ENCODE measurements at regions not wholly inside any gene's neighbourhood (a gene's known extent, or its start where the extent isn't known, plus 50 kb on each side); places are given as distances from the start of the nearest gene placed in this dataset.

DNA sequence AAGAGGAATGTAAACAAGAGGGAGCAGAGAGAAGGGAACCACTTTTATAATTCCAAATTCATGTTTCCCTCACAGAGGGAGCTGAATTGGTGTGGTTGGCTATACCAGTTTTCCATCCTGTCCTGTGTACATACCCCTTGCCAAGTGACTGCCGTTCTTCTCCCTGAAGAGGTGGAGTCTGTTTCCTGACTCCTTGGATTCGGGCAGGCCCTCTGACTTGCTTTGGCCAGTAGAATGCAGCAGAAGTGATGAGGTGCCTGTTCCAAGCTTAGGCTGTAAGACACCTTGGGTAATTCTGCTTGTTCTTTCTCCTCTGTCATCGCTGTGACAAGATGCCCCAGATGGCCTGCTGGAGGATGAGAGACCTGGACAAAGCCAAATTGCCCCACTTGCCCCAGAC lies 124.7 kb downstream of the UCHL1 start:
- Histone ChIP-seq H2BK5ac (ENCODE audit: low read depth, low read length) (no peak overlapping the region), H4K91ac (replicated peaks; ENCODE audit: insufficient read length, low read length) (no peak overlapping the region), H3K4me3 (ENCODE audit: extremely low read depth in 1 of 4, insufficient read depth in 2 of 4, low read depth in 3 of 4, low read length in 4 of 4) (no peak overlapping the region), H2BK15ac (ENCODE audit: low read length) (no peak overlapping the region), H3K4me2 (ENCODE audit: insufficient read depth in 1 of 2, low read depth in 2 of 2, low read length in 2 of 2) (no peak overlapping the region), H3K27me3 (replicated peaks in 1 of 4; ENCODE audit: control insufficient read depth in 3 of 4, extremely low read depth in 1 of 4, insufficient read depth in 3 of 4, low read length in 3 of 4) (no peaks in the 10 kb centered on the region), H3K9me3 (ENCODE audit: insufficient read depth in 2 of 2, low read depth in 1 of 2, low read length in 1 of 2) (peaks cover 0 to 5% of the 10 kb centered on the region in 2 experiments; a peak in 1 of 4 replicates), H2AK5ac (ENCODE audit: low read depth, low read length) (no peak overlapping the region), H2BK120ac (replicated peaks; ENCODE audit: low read depth, low read length) (no peak overlapping the region), H3K36me3 (ENCODE audit: control insufficient read depth in 2 of 4, insufficient read depth in 4 of 4, low read length in 3 of 4) (no peaks in the 10 kb centered on the region; a peak in 1 of 8 replicates), H3K4ac (replicated peaks; ENCODE audit: insufficient read length, low read depth, low read length) (no peak overlapping the region), H2BK12ac (ENCODE audit: low read depth, low read length) (no peak overlapping the region), H3K23ac (ENCODE audit: insufficient read length) (no peak overlapping the region), H4K8ac (ENCODE audit: extremely low read depth, insufficient read depth, low read length) (no peak overlapping the region; the same call in 1 of the 2 replicates), H3K14ac (ENCODE audit: insufficient read length) (no peak overlapping the region), H3K23me2 (ENCODE audit: low read depth, low read length) (no peaks in the 10 kb centered on the region), H3K9ac (replicated peaks in 1 of 4; ENCODE audit: extremely low read depth in 1 of 4, low read depth in 3 of 4, low read length in 3 of 4) (no peak overlapping the region), H3K4me1 (replicated peaks in 1 of 4; ENCODE audit: control insufficient read depth in 3 of 4, insufficient read depth in 4 of 4, low read length in 3 of 4) (no peaks in the 10 kb centered on the region; a peak in 1 of 7 replicates), H3K27ac (ENCODE audit: low read depth, low read length) (no peak overlapping the region), H3K79me1 (ENCODE audit: low read depth, low read length) (no peaks in the 10 kb centered on the region), H3K56ac (replicated peaks; ENCODE audit: insufficient read length, low read depth, low read length) (no peak overlapping the region), H2AFZ (ENCODE audit: low read length) (no peak overlapping the region), H4K5ac (ENCODE audit: insufficient read length, low read depth, low read length) (no peak overlapping the region), H3K79me2 (ENCODE audit: control insufficient read depth in 1 of 2, insufficient read depth in 2 of 2, low read length in 2 of 2) (no peaks in the 10 kb centered on the region), H2BK20ac (ENCODE audit: low read length) (no peak overlapping the region), H4K20me1 (replicated peaks in 1 of 2; ENCODE audit: control insufficient read depth in 1 of 2, insufficient read depth in 2 of 2, low read length in 2 of 2) (no peaks in the 10 kb centered on the region), H3K18ac (ENCODE audit: extremely low read depth, low read length) (no peak overlapping the region)
- 91% methylated on average over 3 of the region's 3 CpGs; no CpG with 5 or more reads in 1 of the 2 experiments for WGBS, 2 experiments (ENCODE audit: extremely low coverage in 1 of 2, insufficient coverage in 1 of 2, insufficient read length in 1 of 2, insufficient replicate concordance in 2 of 2, low coverage in 1 of 2, low lambda C conversion rate in 2 of 2, missing lambda C conversion rate in 1 of 2)
- POLR2A ChIA-PET (ENCODE audit: partially characterized antibody): no interaction called here
- CTCF ChIA-PET (ENCODE audit: partially characterized antibody): interaction anchor here (1.6 kb wide), 1 partner anchor 262 kb away, joined by 4 read pairs; no protein-coding TSS in a partner anchor
- FAIRE-seq (no peak), DNase-seq (ENCODE audit: low read depth in 1 of 2, low spot score in 2 of 2) (no peak)
- TF ChIP-seq CHD7 (IDR thresholded peaks at IDR 0.05; ENCODE audit: insufficient replicate concordance, low read length): no peak
